HG02884 (cell line): ENCODE measurements at regions not wholly inside any gene's neighbourhood (a gene's known extent, or its start where the extent isn't known, plus 50 kb on each side); places are given as distances from the start of the nearest gene placed in this dataset.

Experiments used
- ATAC-seq: cut with Tn5 transposase; IDR thresholded peaks from one replicate; pipeline ENCODE4 v1.9.1; 2021; ENCODE audit warnings: mild to moderate bottlenecking, moderate library complexity; ENCODE audit not compliant: unreplicated experiment

DNA sequence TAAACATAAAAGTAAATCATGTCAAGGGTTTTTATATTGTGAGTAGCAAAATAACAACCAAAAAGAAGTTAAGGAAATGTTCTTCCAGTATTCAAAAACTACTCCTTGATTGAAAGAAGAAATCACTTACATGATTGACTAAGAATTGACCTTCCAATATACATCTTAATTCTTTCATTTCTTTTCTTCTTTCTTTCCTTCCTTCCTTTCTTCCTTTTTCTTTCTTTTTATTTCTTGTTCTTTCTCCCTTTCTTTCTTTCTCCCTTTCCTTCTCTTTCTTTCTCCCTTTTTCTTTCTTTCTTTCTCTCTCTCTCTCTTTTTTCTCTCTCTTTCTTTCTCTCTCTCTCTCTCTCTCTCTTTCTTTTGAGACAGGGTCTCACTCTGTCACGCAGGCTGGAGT is 60.7 kb upstream of the SOX9 start:
- ATAC-seq = no peak

DNA sequence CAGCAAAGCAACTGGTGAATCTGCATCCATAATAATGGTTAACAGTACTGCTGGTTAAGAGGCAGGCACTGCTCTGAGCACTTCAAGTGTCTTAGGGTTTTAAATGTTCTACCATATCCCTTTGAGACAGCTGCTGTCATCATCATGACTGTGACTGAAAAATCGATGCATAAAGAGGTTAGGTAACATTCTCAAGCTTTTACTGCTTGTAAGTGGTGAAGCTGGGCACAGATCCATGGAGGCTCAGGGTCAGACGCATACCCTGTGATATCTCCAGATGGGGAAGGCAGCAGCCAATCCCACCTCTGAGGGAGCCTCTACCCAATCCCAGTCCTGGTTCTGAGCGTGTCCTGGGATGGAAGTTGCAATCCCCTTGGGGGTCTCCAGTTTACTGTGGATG is 57.6 kb upstream of the SOX9 start:
- no peak for ATAC-seq

DNA sequence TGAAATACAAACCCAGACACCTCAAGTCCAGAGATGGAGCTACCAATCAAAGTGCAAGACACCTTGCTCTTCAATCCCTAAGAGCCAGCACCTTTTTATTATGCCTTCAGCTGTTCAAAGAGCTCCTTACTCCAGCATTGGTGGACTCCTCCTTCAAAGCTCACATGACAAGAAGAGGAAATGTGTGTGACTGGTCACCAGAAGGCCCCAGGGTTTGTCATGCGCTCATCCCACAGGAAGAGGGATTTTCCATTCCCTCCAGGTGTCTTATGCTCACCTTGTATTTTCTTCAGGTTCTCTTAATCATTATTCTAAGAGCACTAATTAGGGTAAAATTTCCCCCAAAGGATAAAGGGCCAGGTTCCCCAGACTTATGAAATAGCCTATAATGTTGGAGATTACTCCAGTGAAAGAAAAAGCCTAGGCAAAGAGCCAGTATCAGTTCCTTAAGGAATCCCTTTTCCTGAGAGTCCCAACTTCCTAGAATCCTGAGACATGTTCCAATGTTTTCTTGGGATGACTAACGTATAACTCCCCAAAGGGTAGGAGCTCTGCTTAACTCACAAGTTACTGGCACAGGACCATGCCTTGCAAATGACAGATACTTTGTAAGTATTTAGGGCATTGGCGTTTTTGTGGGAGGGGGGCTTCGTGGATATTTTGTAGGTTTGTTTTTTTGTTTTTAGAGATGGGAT is 56.9 kb upstream of the SOX9 start:
- no peak for ATAC-seq

DNA sequence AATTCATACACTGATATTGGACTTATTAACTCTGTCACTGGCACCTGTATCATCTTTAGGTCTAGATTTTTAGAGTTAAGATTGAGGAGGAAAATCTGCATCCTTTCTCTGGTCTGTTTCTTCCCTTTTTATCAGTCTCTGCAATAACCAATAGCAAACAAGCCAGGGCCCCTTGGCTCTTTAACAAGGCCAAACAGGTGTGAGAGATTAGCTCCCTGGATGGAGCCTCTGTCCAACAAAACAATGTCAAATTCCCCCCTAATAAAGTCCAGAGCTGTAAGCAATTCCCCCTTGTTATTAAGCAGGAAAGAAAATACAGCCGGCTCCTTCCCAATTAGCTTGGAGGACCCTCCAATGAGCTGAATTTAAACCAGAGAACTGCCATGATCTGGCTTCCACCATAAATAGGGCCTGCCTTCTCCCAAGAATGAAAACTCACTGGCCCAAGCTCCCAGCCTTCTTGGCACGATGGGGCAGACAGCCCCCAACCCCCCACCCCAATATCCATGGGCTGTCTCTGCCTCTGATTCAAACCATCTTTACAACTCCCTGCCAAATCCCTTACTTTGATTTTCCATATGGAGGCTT is 56.1 kb upstream of the SOX9 start:
- ATAC-seq = no peak

DNA sequence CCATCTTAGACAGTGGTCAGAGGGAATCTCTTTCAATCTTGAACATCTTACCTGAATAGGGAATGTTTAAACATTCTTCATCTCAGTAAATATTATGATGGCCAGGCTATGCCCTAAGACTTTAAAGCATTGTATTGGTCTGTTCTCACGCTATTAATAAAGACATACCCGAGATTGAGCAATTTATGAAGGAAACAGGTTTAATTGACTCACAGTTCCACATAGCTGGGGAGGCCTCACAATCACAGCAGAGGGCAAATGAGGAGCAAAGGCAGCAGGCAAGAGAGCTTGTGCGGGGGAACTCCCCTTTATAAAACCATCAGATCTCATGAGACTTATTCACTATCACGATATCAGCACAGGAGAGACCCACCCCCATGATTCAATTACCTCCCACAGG is 55.3 kb upstream of the SOX9 start:
- no peak for ATAC-seq

DNA sequence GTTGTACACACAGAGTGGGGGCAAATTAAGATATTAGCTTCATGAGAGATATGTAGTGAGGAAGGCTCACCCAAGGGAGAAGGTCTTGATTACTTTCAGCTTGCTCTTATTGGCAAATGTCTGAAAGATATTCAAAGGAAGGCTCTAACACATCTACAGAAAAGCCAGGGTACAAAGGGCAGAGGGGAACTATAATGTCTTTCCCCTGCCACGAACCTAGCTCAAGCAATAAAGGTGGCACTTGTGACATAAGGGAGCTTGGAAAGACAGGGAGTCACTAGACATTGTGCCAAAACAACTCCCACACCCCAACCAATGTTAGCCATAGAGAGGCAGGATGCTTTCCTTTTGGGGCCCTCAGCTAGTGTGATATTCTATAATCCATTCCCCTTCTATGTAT is 52.2 kb upstream of the SOX9 start:
- no peak for ATAC-seq

DNA sequence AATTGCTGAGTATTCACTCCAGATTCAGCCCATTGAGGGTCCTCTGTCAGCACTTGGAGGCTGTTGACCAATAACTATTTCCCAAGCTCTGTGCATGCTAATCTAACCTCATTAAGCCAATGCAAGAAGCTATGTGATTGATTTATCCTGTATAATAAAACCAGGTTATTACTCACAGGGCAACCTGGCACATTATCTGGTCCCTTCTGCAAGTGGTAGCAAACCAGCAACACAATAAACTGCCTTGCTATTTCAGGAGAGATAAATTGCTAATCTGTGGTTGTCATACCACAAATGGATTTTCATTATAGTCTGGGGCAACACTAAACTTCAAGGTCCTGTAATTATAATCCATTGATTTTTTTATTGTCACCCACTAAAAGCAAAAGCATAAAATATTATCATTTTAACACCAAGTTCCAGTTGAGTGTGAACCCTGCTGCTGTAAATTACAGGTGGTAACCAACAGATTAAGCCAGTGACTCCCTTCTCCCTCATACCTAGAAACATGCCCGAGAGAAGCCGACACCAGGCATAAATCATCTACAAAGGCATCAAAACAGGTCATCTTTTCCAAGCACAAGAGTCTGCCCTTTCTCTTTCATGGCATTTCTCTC is 51.1 kb upstream of the SOX9 start:
- ATAC-seq = no peak
